MCF 10A (cell line): ENCODE measurements at regions not wholly inside any gene's neighbourhood (a gene's known extent, or its start where the extent isn't known, plus 50 kb on each side); places are given as distances from the start of the nearest gene placed in this dataset.
"Not testable (repeated sequence)": the region's sequence is repeated elsewhere in the genome, so short reads cannot be mapped to it uniquely, and the experiment has no call there.

Experiments
- BruUV-seq: library from RNA; stranded (reverse); fragments of 400-500 nt; replicated peaks from 2 replicates; lab custom pipeline; 2021; lab: Mats Ljungman, UMichigan
- CTCF ChIA-PET: fragments of 300-600 bp; sonication (Branson Sonifier 250); formaldehyde crosslinking; extraction: SDS; loops from one replicate; lab custom pipeline; 2021; ENCODE audit warnings: antibody characterized with exemption, inconsistent platforms; lab: Yijun Ruan, JAX
- POLR2A ChIA-PET: fragments of 300-600, 350-650 bp; sonication (Branson Sonifier 250); formaldehyde crosslinking; extraction: SDS; loops from one replicate; lab custom pipeline; 2020; ENCODE audit warnings: antibody characterized with exemption, inconsistent platforms; lab: Yijun Ruan, JAX
- DNase-seq: peaks from one replicate; pipeline ENCODE4 v3.0.0-alpha.2; 2018; ENCODE audit not compliant: unreplicated experiment
- H3K27ac Mint-ChIP-seq: one replicate; pipeline ENCODE4 v1.8.0; 2022; ENCODE audit warnings: mild to moderate bottlenecking, low read depth, mixed read lengths; ENCODE audit not compliant: unreplicated experiment
- H3K27me3 Mint-ChIP-seq: one replicate; pipeline ENCODE4 v1.8.0; 2022; ENCODE audit warnings: mixed read lengths; ENCODE audit not compliant: insufficient read depth, unreplicated experiment
- H3K36me3 Mint-ChIP-seq: one replicate; pipeline ENCODE4 v1.8.0; 2022; ENCODE audit warnings: mild to moderate bottlenecking, moderate library complexity, mixed read lengths; ENCODE audit not compliant: insufficient read depth, unreplicated experiment
- H3K4me1 Mint-ChIP-seq: one replicate; pipeline ENCODE4 v1.8.0; 2022; ENCODE audit warnings: mixed read lengths; ENCODE audit not compliant: insufficient read depth, unreplicated experiment
- H3K4me3 Mint-ChIP-seq: one replicate; pipeline ENCODE4 v1.8.0; 2022; ENCODE audit warnings: mild to moderate bottlenecking, moderate library complexity, mixed read lengths; ENCODE audit not compliant: unreplicated experiment
- H3K9me3 Mint-ChIP-seq: one replicate; pipeline ENCODE4 v1.8.0; 2022; ENCODE audit warnings: mixed read lengths; ENCODE audit not compliant: unreplicated experiment
- CTCF ChIP-seq: fragments of 200-600 bp; IDR thresholded peaks from one replicate; pipeline ENCODE4 v1.8.0; 2022; ENCODE audit warnings: antibody characterized with exemption, mild to moderate bottlenecking; ENCODE audit not compliant: unreplicated experiment
- intact Hi-C: fragments of 100-400 bp; cut with micrococcal nuclease; formaldehyde crosslinking; loops from 2 replicates; pipeline ENCODE4 v1.14.1; 2022

- intact Hi-C loops: no loop called here
These were observed 493.1 kb downstream of the MAGEE1 start for GRCh38 chrX:76920607-76921006.

GRCh38 chrX:76921176-76921575 lies 493.7 kb downstream of the MAGEE1 start:
- no peak for TF ChIP-seq CTCF
- no TSS peak for BruUV-seq
- intact Hi-C loops: no loop called here
- ChIA-PET CTCF (no interaction called here), POLR2A (no interaction called here)
- Mint-ChIP-seq H3K4me3 (no peak overlapping the region), H3K9me3 (peaks cover 44% of the 10 kb centered on the region), H3K36me3 (no peaks in the 10 kb centered on the region), H3K27ac (no peak overlapping the region), H3K4me1 (no peaks in the 10 kb centered on the region), H3K27me3 (no peaks in the 10 kb centered on the region)
- DNase-seq: no peak

More at GRCh38 chrX:76920607-76921006, 493.1 kb downstream of the MAGEE1 start:
- H3K9me3 Mint-ChIP-seq: peaks cover 46% of the 10 kb centered on the region
- no peaks in the 10 kb centered on the region for H3K27me3 Mint-ChIP-seq
- ChIA-PET CTCF (no interaction called here), POLR2A (no interaction called here)
- no TSS peak for BruUV-seq
- DNase-seq: no peak
- H3K4me3 Mint-ChIP-seq: no peak overlapping the region
- no peaks in the 10 kb centered on the region for H3K36me3 Mint-ChIP-seq
- TF ChIP-seq CTCF: no peak
- no peaks in the 10 kb centered on the region for H3K4me1 Mint-ChIP-seq
- no peak overlapping the region for H3K27ac Mint-ChIP-seq

- Mint-ChIP-seq H3K36me3 (no peaks in the 10 kb centered on the region), H3K9me3 (peaks cover 44% of the 10 kb centered on the region), H3K4me3 (no peak overlapping the region), H3K27ac (no peak overlapping the region), H3K4me1 (no peaks in the 10 kb centered on the region), H3K27me3 (no peaks in the 10 kb centered on the region)
- no peak for TF ChIP-seq CTCF
- POLR2A ChIA-PET: no interaction called here
- no TSS peak for BruUV-seq
- intact Hi-C loops: no loop called here
- CTCF ChIA-PET: no interaction called here
- no peak for DNase-seq
These were observed 494.6 kb downstream of the MAGEE1 start for GRCh38 chrX:76922100-76922499.

GRCh38 chrX:76924616-76925015 lies 497.1 kb downstream of the MAGEE1 start:
- H3K36me3 Mint-ChIP-seq, H3K4me3 Mint-ChIP-seq, BruUV-seq, H3K27ac Mint-ChIP-seq, DNase-seq, H3K27me3 Mint-ChIP-seq, intact Hi-C loops, H3K4me1 Mint-ChIP-seq, CTCF ChIA-PET, POLR2A ChIA-PET: not testable (repeated sequence)
- peaks cover 34% of the 10 kb centered on the region for H3K9me3 Mint-ChIP-seq

GRCh38 chrX:76931518-76931917 lies 504.0 kb downstream of the MAGEE1 start:
- no TSS peak for BruUV-seq
- H3K27me3 Mint-ChIP-seq: no peaks in the 10 kb centered on the region
- H3K27ac Mint-ChIP-seq: no peak overlapping the region
- no peaks in the 10 kb centered on the region for H3K4me1 Mint-ChIP-seq
- ChIA-PET POLR2A (no interaction called here), CTCF (no interaction called here)
- DNase-seq: no peak
- TF ChIP-seq CTCF: no peak
- no peaks in the 10 kb centered on the region for H3K36me3 Mint-ChIP-seq
- H3K4me3 Mint-ChIP-seq: no peak overlapping the region
- peaks cover 28% of the 10 kb centered on the region for H3K9me3 Mint-ChIP-seq
- intact Hi-C loops: no loop called here
